Retinal pigment epithelial cell (primary cell): ENCODE measurements at regions not wholly inside any gene's neighbourhood (a gene's known extent, or its start where the extent isn't known, plus 50 kb on each side); places are given as distances from the start of the nearest gene placed in this dataset.
A peak's percentile ranks its signal among the peaks of the same experiment; 100 is the strongest.

Source experiments
- DNase-seq: peaks from one replicate; pipeline ENCODE4 v3.0.0-alpha.2; 2010; ENCODE audit warnings: low read depth
- H3K4me3 ChIP-seq: 2 replicates; pipeline ENCODE4 v1.5.1; 2011; ENCODE audit warnings: mild to moderate bottlenecking, low read length, control low read depth, moderate library complexity
- TF ChIP-seq, protein P1 (sequence below): conservative IDR thresholded peaks from 2 replicates; pipeline ENCODE4 v1.5.1; 2011; ENCODE audit warnings: low read depth, low read length, control low read depth, inconsistent platforms

DNA sequence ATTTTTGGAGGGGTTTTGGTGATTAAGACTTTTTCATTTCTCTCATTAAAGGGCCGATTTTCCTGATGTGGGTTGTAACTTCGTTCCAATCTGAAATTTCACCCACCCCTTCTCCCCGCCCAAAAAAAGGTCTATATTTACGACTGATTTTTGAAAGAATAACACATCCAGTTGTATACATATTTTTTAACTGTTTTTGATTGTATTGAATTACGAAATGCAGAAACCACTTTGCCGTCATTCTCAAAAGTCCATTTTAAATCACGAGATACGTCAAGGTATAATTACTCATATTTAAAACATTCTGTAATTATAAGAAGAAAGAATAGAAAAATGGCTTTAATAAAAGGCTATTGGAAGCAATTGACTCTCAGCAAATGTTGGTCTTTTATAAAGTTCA, 520.7 kb downstream of the MED13L start:
- no peak for DNase-seq
- TF ChIP-seq, protein P1, sequence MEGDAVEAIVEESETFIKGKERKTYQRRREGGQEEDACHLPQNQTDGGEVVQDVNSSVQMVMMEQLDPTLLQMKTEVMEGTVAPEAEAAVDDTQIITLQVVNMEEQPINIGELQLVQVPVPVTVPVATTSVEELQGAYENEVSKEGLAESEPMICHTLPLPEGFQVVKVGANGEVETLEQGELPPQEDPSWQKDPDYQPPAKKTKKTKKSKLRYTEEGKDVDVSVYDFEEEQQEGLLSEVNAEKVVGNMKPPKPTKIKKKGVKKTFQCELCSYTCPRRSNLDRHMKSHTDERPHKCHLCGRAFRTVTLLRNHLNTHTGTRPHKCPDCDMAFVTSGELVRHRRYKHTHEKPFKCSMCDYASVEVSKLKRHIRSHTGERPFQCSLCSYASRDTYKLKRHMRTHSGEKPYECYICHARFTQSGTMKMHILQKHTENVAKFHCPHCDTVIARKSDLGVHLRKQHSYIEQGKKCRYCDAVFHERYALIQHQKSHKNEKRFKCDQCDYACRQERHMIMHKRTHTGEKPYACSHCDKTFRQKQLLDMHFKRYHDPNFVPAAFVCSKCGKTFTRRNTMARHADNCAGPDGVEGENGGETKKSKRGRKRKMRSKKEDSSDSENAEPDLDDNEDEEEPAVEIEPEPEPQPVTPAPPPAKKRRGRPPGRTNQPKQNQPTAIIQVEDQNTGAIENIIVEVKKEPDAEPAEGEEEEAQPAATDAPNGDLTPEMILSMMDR, result no peak
- H3K4me3 ChIP-seq, result no peak overlapping the region

DNA sequence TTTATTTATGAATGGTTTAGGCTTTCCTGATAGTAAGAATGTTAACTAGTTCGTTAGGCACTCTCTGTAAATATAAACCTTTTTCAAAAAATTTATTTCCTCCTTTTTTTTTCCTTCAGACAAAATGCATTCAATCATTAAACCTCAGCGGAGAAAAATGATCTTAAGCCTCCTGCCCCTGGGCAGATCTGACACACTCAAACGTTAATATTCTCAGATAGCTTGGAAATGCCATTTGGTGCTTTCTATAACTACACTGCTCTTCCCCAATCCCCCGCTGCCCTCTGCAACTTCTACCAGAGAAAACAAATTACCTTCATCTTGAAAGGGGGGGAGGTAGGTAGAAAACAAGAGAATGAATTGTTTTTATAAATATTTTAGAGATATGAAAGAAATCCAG, 521.2 kb downstream of the MED13L start:
- no peak overlapping the region for H3K4me3 ChIP-seq
- TF ChIP-seq, protein P1, result no peak
- DNase-seq, result no peak

DNA sequence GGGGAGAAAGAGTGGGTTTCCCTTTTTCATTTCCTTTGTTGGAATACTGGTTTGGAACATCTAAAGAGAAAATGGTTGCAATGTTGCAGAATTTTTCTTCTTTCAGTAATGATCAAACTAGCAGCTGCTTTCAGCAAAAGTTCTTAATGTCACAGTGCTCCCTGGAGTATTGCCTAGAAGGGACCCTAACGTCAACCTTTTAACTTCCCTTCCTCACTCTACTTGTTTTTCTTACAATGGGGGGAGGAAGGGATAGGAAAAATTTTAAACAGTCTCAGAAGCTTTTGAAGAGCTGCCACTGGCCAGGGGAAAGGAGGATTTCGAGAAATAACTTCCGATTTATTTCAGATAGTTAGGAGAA, 521.8 kb downstream of the MED13L start:
- DNase-seq, result no peak

DNA sequence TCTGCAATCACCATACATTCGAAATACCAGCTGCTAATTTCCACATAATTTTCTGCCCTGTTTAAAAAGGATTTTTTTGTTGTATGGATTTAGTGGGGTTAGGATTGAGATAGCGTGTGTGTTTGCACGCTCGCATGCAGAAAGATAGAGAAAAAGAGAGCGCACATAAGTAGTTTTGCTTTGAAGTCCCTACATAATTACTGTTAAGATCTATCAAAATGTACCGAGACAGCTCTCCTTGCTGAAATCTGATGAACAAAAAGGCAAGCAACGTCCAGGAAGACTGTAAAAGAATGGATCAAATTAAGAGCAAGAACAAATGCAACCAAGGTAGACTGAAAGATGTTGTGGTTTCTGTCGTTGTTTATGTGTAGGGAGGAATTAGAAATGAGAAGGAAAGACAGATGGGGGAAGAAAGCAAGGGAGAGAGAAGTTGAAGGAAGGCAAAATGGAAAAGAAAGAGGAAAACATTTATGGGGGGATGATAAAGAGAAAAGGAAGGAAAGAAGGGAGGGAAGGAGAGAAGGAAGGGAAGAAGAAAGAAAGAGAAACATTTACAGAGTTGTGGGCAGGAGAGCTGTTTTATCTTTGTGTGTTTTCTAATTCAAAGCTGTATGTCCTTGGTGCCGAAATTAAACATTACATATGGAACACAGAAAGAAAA, 522.3 kb downstream of the MED13L start:
- TF ChIP-seq, protein P1, result no peak
- no peak for DNase-seq
- no peak overlapping the region for H3K4me3 ChIP-seq

More for the DNA sequence above, 521.8 kb downstream of the MED13L start:
- TF ChIP-seq, protein P1, result no peak
- H3K4me3 ChIP-seq, result no peak overlapping the region

DNA sequence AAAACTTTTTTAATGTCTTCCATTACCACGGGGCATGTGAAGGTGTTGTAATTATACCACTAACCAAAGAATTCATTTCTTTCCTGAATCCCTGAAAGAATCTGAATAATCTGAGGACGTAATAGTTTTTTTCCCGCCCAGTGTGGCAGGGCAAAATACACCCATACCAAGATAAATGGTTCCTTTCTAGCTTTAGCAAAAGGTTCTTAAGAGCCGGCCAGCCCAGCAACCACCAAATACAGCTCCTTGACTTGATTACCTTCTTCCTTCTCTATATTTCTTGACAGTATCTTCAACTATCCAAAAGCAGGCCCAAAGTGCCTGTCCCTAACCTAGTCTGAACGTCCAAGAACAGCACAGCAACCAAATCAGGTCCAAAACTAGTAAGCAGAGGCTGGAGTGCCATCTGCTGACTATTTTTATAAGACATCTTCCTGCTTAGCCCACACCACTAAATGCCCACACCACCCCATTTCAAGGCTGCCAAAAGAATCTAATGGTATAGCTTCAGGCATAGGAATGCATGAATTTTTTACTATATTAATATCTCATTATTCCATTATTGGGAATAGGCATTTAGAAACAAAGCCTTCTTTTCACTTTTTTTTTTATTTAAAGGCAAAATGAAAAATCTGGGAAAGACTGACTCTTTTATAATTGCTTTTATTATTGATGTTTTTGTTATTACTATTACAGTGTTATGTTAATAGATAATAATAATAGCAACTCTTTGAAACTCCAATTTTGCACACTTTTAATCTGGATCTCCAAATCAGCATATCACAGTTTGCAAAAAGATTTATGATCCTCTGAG, 524.4 kb downstream of the MED13L start:
- no peak overlapping the region for H3K4me3 ChIP-seq
- no peak for DNase-seq
- TF ChIP-seq, protein P1, result peak; percentile 44

DNA sequence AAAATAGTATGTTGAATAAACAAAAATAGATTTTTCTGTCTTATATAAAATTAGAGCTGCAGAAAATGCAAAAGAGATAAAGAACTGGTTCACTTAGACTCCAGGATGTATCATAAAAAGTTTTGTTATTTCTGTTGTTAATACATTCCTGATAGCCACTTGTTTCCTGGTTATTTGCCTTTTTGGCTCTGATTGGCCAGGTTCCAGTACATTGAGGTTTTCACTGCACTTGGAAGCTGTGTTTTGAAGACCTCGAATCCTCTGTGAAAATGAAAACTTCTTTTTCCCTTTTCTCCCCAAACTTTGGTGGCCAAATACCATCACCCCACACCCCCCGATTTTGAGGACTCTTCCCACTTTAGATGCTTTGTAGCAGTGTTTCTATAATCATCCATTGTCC, 525.3 kb downstream of the MED13L start:
- no peak for DNase-seq
- TF ChIP-seq, protein P1, result no peak
- no peak overlapping the region for H3K4me3 ChIP-seq

DNA sequence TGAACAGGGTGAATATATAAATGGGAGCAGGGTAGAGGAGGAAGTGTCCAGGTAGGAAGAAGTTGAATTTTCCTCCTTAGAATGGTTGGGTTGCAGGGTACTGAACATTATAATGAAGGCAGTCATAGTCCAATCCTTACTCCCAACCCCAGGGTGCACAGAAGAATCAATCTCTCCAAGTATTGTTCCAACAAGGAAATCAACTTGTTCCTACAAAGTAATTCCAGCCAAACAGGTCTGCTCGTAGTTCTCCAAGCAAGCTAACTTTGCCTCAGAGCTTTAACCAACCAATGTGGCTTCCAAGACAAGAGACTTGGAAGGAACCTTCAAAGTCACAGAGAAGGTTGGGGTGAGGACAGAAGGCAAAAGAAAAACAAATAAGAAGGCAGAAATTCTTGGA, 527.2 kb downstream of the MED13L start:
- H3K4me3 ChIP-seq, result no peak overlapping the region
- TF ChIP-seq, protein P1, result no peak
- DNase-seq, result no peak
